ENCODE measurements at regions not wholly inside any gene's neighbourhood (a gene's known extent, or its start where the extent isn't known, plus 50 kb on each side); places are given as distances from the start of the nearest gene placed in this dataset.

GRCh38 chr3:89974903-89975519 is 867.6 kb downstream of the EPHA3 start:
- TF ChIP-seq CTCF (IDR thresholded peaks at IDR 0.05; ENCODE audit: poor library complexity) (no peak), EZH2phosphoT487 (IDR thresholded peaks at IDR 0.05; ENCODE audit: low read depth, severe bottlenecking, unreplicated experiment) (no peak), EZH2 (IDR thresholded peaks at IDR 0.05; ENCODE audit: borderline replicate concordance) (no peak)

Data from hepatocyte (in vitro differentiated cells).